Cardiac fibroblast (primary cell): ENCODE measurements at regions not wholly inside any gene's neighbourhood (a gene's known extent, or its start where the extent isn't known, plus 50 kb on each side); places are given as distances from the start of the nearest gene placed in this dataset.

ENCODE experiments used
- DNase-seq, 2 donors: peaks; one replicate each; pipeline versions ENCODE4 v3.0.0 to v3.0.0-alpha.2; 2010; ENCODE audit warnings: low read depth in 2 of 2
- H3K4me3 ChIP-seq, 2 donors: replicated peaks in 1 of 2; 1 replicate in 1 of 2; 2 replicates in 1 of 2; pipeline ENCODE4 v1.5.1; 2011; ENCODE audit warnings: low read depth in 2 of 2, low read length in 2 of 2, mild to moderate bottlenecking in 2 of 2, moderate library complexity in 1 of 2
- CTCF ChIP-seq: IDR thresholded peaks from one replicate; pipeline ENCODE4 v1.5.1; 2011; ENCODE audit warnings: low read depth, mild to moderate bottlenecking, low read length, inconsistent platforms

GRCh38 chr6:150314230-150315188, 54.3 kb upstream of the IYD start:
- DNase-seq: no peak
- TF ChIP-seq CTCF: no peak
- no peak overlapping the region for H3K4me3 ChIP-seq

GRCh38 chr6:150315626-150316025, 53.2 kb upstream of the IYD start:
- DNase-seq: no peak
- no peak overlapping the region for H3K4me3 ChIP-seq
- TF ChIP-seq CTCF: no peak

GRCh38 chr6:150316936-150317335, 51.9 kb upstream of the IYD start:
- H3K4me3 ChIP-seq: no peak overlapping the region
- no peak for TF ChIP-seq CTCF
- DNase-seq: no peak
